Glomerular visceral epithelial cell (primary cell): ENCODE measurements at regions not wholly inside any gene's neighbourhood (a gene's known extent, or its start where the extent isn't known, plus 50 kb on each side); places are given as distances from the start of the nearest gene placed in this dataset.

Source experiments
- DNase-seq: peaks from one replicate; pipeline ENCODE4 v3.0.0-alpha.2; 2016; ENCODE audit errors: extremely low spot score

- DNase-seq, result no peak
These were observed 266.6 kb downstream of the TFCP2L1 start for GRCh38 chr2:121018136-121019061.

GRCh38 chr2:121019071-121019470, 265.9 kb downstream of the TFCP2L1 start:
- no peak for DNase-seq

- no peak for DNase-seq
These were observed 265.2 kb downstream of the TFCP2L1 start for GRCh38 chr2:121019756-121020155.

GRCh38 chr2:121021685-121022084, 263.3 kb downstream of the TFCP2L1 start:
- DNase-seq, result no peak

- no peak for DNase-seq
These were observed 256.4 kb downstream of the TFCP2L1 start for GRCh38 chr2:121028577-121028976.

- DNase-seq, result no peak
These were observed 254.5 kb downstream of the TFCP2L1 start for GRCh38 chr2:121030523-121030922.

GRCh38 chr2:121031568-121032340, 253.2 kb downstream of the TFCP2L1 start:
- no peak for DNase-seq

- no peak for DNase-seq
These were observed 251.5 kb downstream of the TFCP2L1 start for GRCh38 chr2:121033461-121033996.

- no peak for DNase-seq
These were observed 250.5 kb downstream of the TFCP2L1 start for GRCh38 chr2:121034551-121034950.

- no peak for DNase-seq
These were observed 248.7 kb downstream of the TFCP2L1 start for GRCh38 chr2:121036226-121036692.

- DNase-seq, result no peak
These were observed 247.5 kb downstream of the TFCP2L1 start for GRCh38 chr2:121037480-121037879.

- no peak for DNase-seq
These were observed 247.0 kb downstream of the TFCP2L1 start for GRCh38 chr2:121038031-121038430.

- DNase-seq, result no peak
These were observed 246.6 kb downstream of the TFCP2L1 start for GRCh38 chr2:121038431-121038830.

- peak; percentile 84 for DNase-seq
These were observed 245.9 kb downstream of the TFCP2L1 start for GRCh38 chr2:121038891-121039616.

GRCh38 chr2:121039679-121040078, 245.3 kb downstream of the TFCP2L1 start:
- no peak for DNase-seq

GRCh38 chr2:121041516-121041915, 243.5 kb downstream of the TFCP2L1 start:
- no peak for DNase-seq

- no peak for DNase-seq
These were observed 241.8 kb downstream of the TFCP2L1 start for GRCh38 chr2:121043061-121043826.

GRCh38 chr2:121043827-121044222, 241.2 kb downstream of the TFCP2L1 start:
- no peak for DNase-seq

GRCh38 chr2:121044412-121044811, 240.6 kb downstream of the TFCP2L1 start:
- no peak for DNase-seq

GRCh38 chr2:121045245-121045644, 239.8 kb downstream of the TFCP2L1 start:
- DNase-seq, result no peak

GRCh38 chr2:121046335-121046734, 238.7 kb downstream of the TFCP2L1 start:
- peak; percentile 33 for DNase-seq
